CD4-positive, CD25-positive, alpha-beta regulatory T cell (primary cell): ENCODE measurements at regions not wholly inside any gene's neighbourhood (a gene's known extent, or its start where the extent isn't known, plus 50 kb on each side); places are given as distances from the start of the nearest gene placed in this dataset.
A peak's percentile ranks its signal among the peaks of the same experiment; 100 is the strongest.

Experiments
- ATAC-seq, 2 donors: fragments of 150-1000 bp; cut with Tn5 transposase; one replicate each; pipeline ENCODE4 v1.10.0; 2021; ENCODE audit warnings: low read depth in 2 of 2, moderate number of reproducible peaks in 2 of 2, moderate library complexity in 1 of 2
- DNase-seq, 3 donors: peaks; one replicate each; pipeline versions ENCODE4 v3.0.0 to v3.0.0-alpha.2; 2012 to 2022; ENCODE audit warnings: mixed read lengths in 1 of 3
- H3K27ac ChIP-seq: one replicate; pipeline ENCODE4 v1.7.0; 2013; ENCODE audit warnings: mild to moderate bottlenecking, low read length; ENCODE audit not compliant: insufficient read depth, poor library complexity, severe bottlenecking
- H3K27me3 ChIP-seq: one replicate; pipeline ENCODE4 v1.7.0; 2013; ENCODE audit warnings: low read length; ENCODE audit not compliant: control insufficient read depth, insufficient read depth
- H3K36me3 ChIP-seq: one replicate; pipeline ENCODE4 v1.7.0; 2013; ENCODE audit warnings: mild to moderate bottlenecking, low read length, moderate library complexity; ENCODE audit not compliant: control insufficient read depth, insufficient read depth
- H3K4me1 ChIP-seq: 2 replicates; pipeline ENCODE4 v1.7.0; 2013; ENCODE audit warnings: mild to moderate bottlenecking, low read length; ENCODE audit not compliant: insufficient read depth, control insufficient read depth, poor library complexity, severe bottlenecking
- H3K4me3 ChIP-seq: one replicate; pipeline ENCODE4 v1.7.0; 2013; ENCODE audit warnings: low read depth, mild to moderate bottlenecking, low read length, moderate library complexity
- H3K9me3 ChIP-seq, 2 experiments: 1 replicate in 1 of 2; 2 replicates in 1 of 2; pipeline ENCODE4 v1.7.0; 2013; ENCODE audit warnings: low read length in 2 of 2, mild to moderate bottlenecking in 1 of 2, moderate library complexity in 1 of 2; ENCODE audit not compliant: control insufficient read depth in 2 of 2
- H3K27ac Mint-ChIP-seq, 3 donors: one replicate each; pipeline ENCODE4 v1.8.0; 2020 to 2022; ENCODE audit warnings: mild to moderate bottlenecking in 3 of 3, mixed read lengths in 3 of 3, moderate library complexity in 2 of 3
- H3K27me3 Mint-ChIP-seq: one replicate; pipeline ENCODE4 v1.8.0; 2022; ENCODE audit warnings: mild to moderate bottlenecking, mixed read lengths
- H3K36me3 Mint-ChIP-seq: one replicate; pipeline ENCODE4 v1.8.0; 2020; ENCODE audit warnings: mixed read lengths
- H3K4me1 Mint-ChIP-seq, 4 donors: one replicate each; pipeline ENCODE4 v1.8.0; 2020 to 2022; ENCODE audit warnings: mixed read lengths in 4 of 4, mild to moderate bottlenecking in 1 of 4
- H3K4me3 Mint-ChIP-seq, 4 donors: one replicate each; pipeline ENCODE4 v1.8.0; 2020 to 2022; ENCODE audit warnings: mild to moderate bottlenecking in 4 of 4, mixed read lengths in 4 of 4, moderate library complexity in 3 of 4
- H3K9me3 Mint-ChIP-seq, 7 donors: one replicate each; pipeline ENCODE4 v1.8.0; 2020 to 2022; ENCODE audit warnings: mixed read lengths in 7 of 7, mild to moderate bottlenecking in 3 of 7, moderate library complexity in 2 of 7

GRCh38 chrX:102067966-102068723 is 57.3 kb upstream of the TCEAL2 start:
- Mint-ChIP-seq H3K9me3 (peaks cover 0 to 5% (median 0%) of the 10 kb centered on the region in 7 donors), H3K4me1 (no peaks in the 10 kb centered on the region), H3K36me3 (no peaks in the 10 kb centered on the region), H3K27me3 (peaks cover 4% of the 10 kb centered on the region), H3K4me3 (no peak overlapping the region), H3K27ac (no peak overlapping the region)
- no peak overlapping the region for H3K27ac ChIP-seq
- H3K4me1 ChIP-seq = no peaks in the 10 kb centered on the region
- no peaks in the 10 kb centered on the region for H3K27me3 ChIP-seq
- H3K9me3 ChIP-seq = peaks cover 0 to 7% of the 10 kb centered on the region in 2 experiments
- no peak for ATAC-seq
- no peaks in the 10 kb centered on the region for H3K36me3 ChIP-seq
- peak in 2 of 3 donors; percentile 16 to 23 for DNase-seq
- no peak overlapping the region for H3K4me3 ChIP-seq

- DNase-seq (no peak), ATAC-seq (no peak)
- Histone ChIP-seq H3K27ac (no peak overlapping the region), H3K4me1 (no peaks in the 10 kb centered on the region), H3K4me3 (no peak overlapping the region), H3K36me3 (no peaks in the 10 kb centered on the region), H3K27me3 (no peaks in the 10 kb centered on the region), H3K9me3 (peaks cover 0 to 7% of the 10 kb centered on the region in 2 experiments)
- Mint-ChIP-seq H3K9me3 (peaks cover 0 to 5% (median 0%) of the 10 kb centered on the region in 7 donors), H3K4me1 (no peaks in the 10 kb centered on the region), H3K27ac (no peak overlapping the region), H3K36me3 (no peaks in the 10 kb centered on the region), H3K27me3 (no peaks in the 10 kb centered on the region), H3K4me3 (no peak overlapping the region)
Measured at GRCh38 chrX:102063445-102064074, 61.9 kb upstream of the TCEAL2 start.

GRCh38 chrX:102044496-102044895 is 81.0 kb upstream of the TCEAL2 start:
- H3K4me3 Mint-ChIP-seq = no peak overlapping the region

GRCh38 chrX:102043380-102043779 is 82.1 kb upstream of the TCEAL2 start:
- peaks cover 8% of the 10 kb centered on the region for H3K27me3 Mint-ChIP-seq
- no peak overlapping the region for H3K4me3 Mint-ChIP-seq
- H3K36me3 Mint-ChIP-seq = no peaks in the 10 kb centered on the region

More at GRCh38 chrX:102044496-102044895, 81.0 kb upstream of the TCEAL2 start:
- Mint-ChIP-seq H3K27ac (no peak overlapping the region), H3K27me3 (peaks cover 2% of the 10 kb centered on the region), H3K9me3 (peaks cover 0 to 2% (median 0%) of the 10 kb centered on the region in 7 donors), H3K4me1 (no peaks in the 10 kb centered on the region), H3K36me3 (no peaks in the 10 kb centered on the region)
- Histone ChIP-seq H3K36me3 (no peaks in the 10 kb centered on the region), H3K27ac (no peak overlapping the region), H3K27me3 (no peaks in the 10 kb centered on the region), H3K4me3 (no peak overlapping the region), H3K4me1 (no peaks in the 10 kb centered on the region), H3K9me3 (no peaks in the 10 kb centered on the region)
- ATAC-seq (no peak), DNase-seq (no peak)

GRCh38 chrX:102042372-102043325 is 82.8 kb upstream of the TCEAL2 start:
- Mint-ChIP-seq H3K4me1 (no peaks in the 10 kb centered on the region), H3K9me3 (peaks cover 0 to 4% (median 0%) of the 10 kb centered on the region in 7 donors), H3K27me3 (peaks cover 8% of the 10 kb centered on the region), H3K36me3 (no peaks in the 10 kb centered on the region), H3K27ac (no peak overlapping the region), H3K4me3 (no peak overlapping the region)
- H3K4me3 ChIP-seq = no peak overlapping the region
- H3K4me1 ChIP-seq = no peaks in the 10 kb centered on the region
- H3K36me3 ChIP-seq = no peaks in the 10 kb centered on the region
- ATAC-seq (no peak), DNase-seq (no peak)
- H3K9me3 ChIP-seq = no peaks in the 10 kb centered on the region
- H3K27ac ChIP-seq = no peak overlapping the region
- no peaks in the 10 kb centered on the region for H3K27me3 ChIP-seq

More at GRCh38 chrX:102043380-102043779, 82.1 kb upstream of the TCEAL2 start:
- no peak overlapping the region for H3K4me3 ChIP-seq
- no peak for ATAC-seq
- H3K27me3 ChIP-seq = no peaks in the 10 kb centered on the region
- no peak overlapping the region for H3K27ac ChIP-seq
- DNase-seq = no peak
- H3K9me3 ChIP-seq = no peaks in the 10 kb centered on the region
- Mint-ChIP-seq H3K4me1 (no peaks in the 10 kb centered on the region), H3K27ac (no peak overlapping the region), H3K9me3 (peaks cover 0 to 2% (median 0%) of the 10 kb centered on the region in 7 donors)
- H3K36me3 ChIP-seq = no peaks in the 10 kb centered on the region
- H3K4me1 ChIP-seq = no peaks in the 10 kb centered on the region

GRCh38 chrX:102029026-102029425 is 96.5 kb upstream of the TCEAL2 start:
- Histone ChIP-seq H3K36me3 (no peaks in the 10 kb centered on the region), H3K4me3 (no peak overlapping the region), H3K9me3 (no peaks in the 10 kb centered on the region), H3K27me3 (no peaks in the 10 kb centered on the region), H3K4me1 (no peaks in the 10 kb centered on the region), H3K27ac (no peak overlapping the region)
- Mint-ChIP-seq H3K4me1 (no peaks in the 10 kb centered on the region), H3K36me3 (no peaks in the 10 kb centered on the region), H3K27ac (no peak overlapping the region), H3K4me3 (no peak overlapping the region), H3K27me3 (no peaks in the 10 kb centered on the region), H3K9me3 (peaks cover 0 to 13% (median 5%) of the 10 kb centered on the region in 7 donors)
- ATAC-seq (no peak), DNase-seq (no peak)

GRCh38 chrX:102018208-102018607 is 86.4 kb upstream of the ZMAT1 start:
- H3K4me3 Mint-ChIP-seq = no peak overlapping the region
- peaks cover 0 to 12% (median 0%) of the 10 kb centered on the region in 7 donors for H3K9me3 Mint-ChIP-seq
- Histone ChIP-seq H3K4me3 (no peak overlapping the region), H3K36me3 (no peaks in the 10 kb centered on the region), H3K27ac (no peak overlapping the region), H3K9me3 (peaks cover 0 to 8% of the 10 kb centered on the region in 2 experiments), H3K4me1 (no peaks in the 10 kb centered on the region), H3K27me3 (no peaks in the 10 kb centered on the region)
- H3K27me3 Mint-ChIP-seq = peaks cover 4% of the 10 kb centered on the region
- no peak for DNase-seq
- no peaks in the 10 kb centered on the region for H3K4me1 Mint-ChIP-seq
- no peak overlapping the region for H3K27ac Mint-ChIP-seq
- ATAC-seq = no peak
- H3K36me3 Mint-ChIP-seq = no peaks in the 10 kb centered on the region
